ENCODE measurements at regions not wholly inside any gene's neighbourhood (a gene's known extent, or its start where the extent isn't known, plus 50 kb on each side); places are given as distances from the start of the nearest gene placed in this dataset.

GRCh38 chr3:139830817-139831216 lies 104.2 kb upstream of the CLSTN2 start (continued):
- TF ChIP-seq SP1 (CRISPR knock-in tag; IDR thresholded peaks at IDR 0.05) (no peak), ZNF41 (CRISPR knock-in tag; conservative IDR thresholded peaks at IDR 0.05) (no peak), IRF9 (tag; IDR thresholded peaks at IDR 0.05) (no peak), ZNF253 (CRISPR knock-in tag; conservative IDR thresholded peaks at IDR 0.05) (no peak)

- CTCF ChIA-PET (ENCODE audit: low intra/inter-chr PET ratio) = no interaction called here
- peaks cover 0 to 13% of the 10 kb centered on the region in 2 experiments; a peak in 2 of 5 replicates for H3K27me3 ChIP-seq (ENCODE audit: control insufficient read depth in 2 of 2, insufficient read depth in 2 of 2, low read length in 2 of 2)
- no peak for TF ChIP-seq HDAC1 (IDR thresholded peaks at IDR 0.05)
- no peak for TF ChIP-seq CREB3 (tag; conservative IDR thresholded peaks at IDR 0.05; ENCODE audit: low read depth)
- TF ChIP-seq LEF1 (IDR thresholded peaks at IDR 0.05) = no peak
- TF ChIP-seq NFYB (IDR thresholded peaks at IDR 0.05; ENCODE audit: extremely low read depth, insufficient read length) = no peak
- TF ChIP-seq CBFB (CRISPR knock-in tag; IDR thresholded peaks at IDR 0.05) = no peak
- no peak for TF ChIP-seq TCF15 (CRISPR knock-in tag; IDR thresholded peaks at IDR 0.05)
- TF ChIP-seq MTF1 (CRISPR knock-in tag; IDR thresholded peaks at IDR 0.05; ENCODE audit: borderline replicate concordance) = no peak
- TF ChIP-seq MLLT1 (IDR thresholded peaks at IDR 0.05) = no peak
- no peak for TF ChIP-seq CXXC5 (CRISPR knock-in tag; IDR thresholded peaks at IDR 0.05)
- TF ChIP-seq HNRNPK (IDR thresholded peaks at IDR 0.05; ENCODE audit: low read depth, low read length, poor library complexity, severe bottlenecking) = no peak
Observed at GRCh38 chr3:139827833-139828232, 107.2 kb upstream of the CLSTN2 start.

More at GRCh38 chr3:139827833-139828232, 107.2 kb upstream of the CLSTN2 start:
- intact Hi-C loops (cut with micrococcal nuclease) (no loop called here), in situ Hi-C loops (cut with MboI) (no loop called here)
- H3K79me2 ChIP-seq (ENCODE audit: control insufficient read depth, insufficient read depth, low read length) = no peaks in the 10 kb centered on the region
- H3K4me1 ChIP-seq (replicated peaks in 1 of 2; ENCODE audit: control insufficient read depth in 2 of 2, insufficient read depth in 2 of 2, low read length in 2 of 2) = no peaks in the 10 kb centered on the region
- DNase-seq (ENCODE audit: extremely low read depth in 1 of 4, low spot score in 3 of 4) (no peak), FAIRE-seq (no peak), ATAC-seq (no peak)
- H2AFZ ChIP-seq (ENCODE audit: low read depth, low read length) = no peak overlapping the region
- H4K20me1 ChIP-seq (replicated peaks; ENCODE audit: control insufficient read depth, insufficient read depth, low read length) = no peaks in the 10 kb centered on the region
- H3K27ac ChIP-seq (ENCODE audit: extremely low read depth, low read depth, low read length) = no peak overlapping the region
- H3K36me3 ChIP-seq (ENCODE audit: control insufficient read depth, insufficient read depth, low read length) = no peaks in the 10 kb centered on the region
- POLR2A ChIA-PET = interaction anchor here (0.6 kb wide), 1 partner anchor 496 kb away, joined by 3 read pairs; no protein-coding TSS in a partner anchor
- no peak overlapping the region for H3K4me2 ChIP-seq (ENCODE audit: insufficient read depth, low read length)
- no TSS peak for BruUV-seq (replicated peaks)
- no peak overlapping the region for H3K4me3 ChIP-seq
- WGBS (ENCODE audit: insufficient coverage, low coverage, missing lambda C conversion rate) = 0% methylated on average over 1 of the region's 1 CpG
- no peaks in the 10 kb centered on the region for H3K9me1 ChIP-seq (ENCODE audit: control insufficient read depth, insufficient read depth, low read length)
- no peak overlapping the region for H3K9ac ChIP-seq (ENCODE audit: insufficient read depth in 1 of 2, low read depth in 2 of 2, low read length in 2 of 2)
- no peaks in the 10 kb centered on the region for H3K9me3 ChIP-seq (replicated peaks; ENCODE audit: control insufficient read depth, insufficient read depth, low read depth, low read length)
